Muscle layer of colon (tissue), 2 donors: ENCODE measurements at regions not wholly inside any gene's neighbourhood (a gene's known extent, or its start where the extent isn't known, plus 50 kb on each side); places are given as distances from the start of the nearest gene placed in this dataset.

Source experiments
- H3K27ac ChIP-seq: one replicate; pipeline ENCODE4 v1.7.0; 2013; ENCODE audit warnings: low read depth, mild to moderate bottlenecking, low read length, moderate library complexity
- H3K27me3 ChIP-seq, 2 donors: one replicate each; pipeline ENCODE4 v1.7.0; 2013; ENCODE audit warnings: low read length in 2 of 2, mild to moderate bottlenecking in 2 of 2; ENCODE audit not compliant: insufficient read depth in 2 of 2, control insufficient read depth in 1 of 2
- H3K36me3 ChIP-seq: one replicate; pipeline ENCODE4 v1.7.0; 2013; ENCODE audit warnings: mild to moderate bottlenecking, low read length; ENCODE audit not compliant: insufficient read depth
- H3K4me1 ChIP-seq: one replicate; pipeline ENCODE4 v1.7.0; 2013; ENCODE audit warnings: mild to moderate bottlenecking, low read length; ENCODE audit not compliant: insufficient read depth
- H3K4me3 ChIP-seq, 2 donors: one replicate each; pipeline ENCODE4 v1.7.0; 2013; ENCODE audit warnings: low read length in 2 of 2, low read depth in 1 of 2, mild to moderate bottlenecking in 1 of 2, moderate library complexity in 1 of 2
- H3K9ac ChIP-seq: one replicate; pipeline ENCODE4 v1.7.0; 2013; ENCODE audit warnings: low read length
- H3K9me3 ChIP-seq: one replicate; pipeline ENCODE4 v1.7.0; 2013; ENCODE audit warnings: mild to moderate bottlenecking, low read length
- donor health status: abdominal sarcoma.
- donor health status: Adenocarcinoma of cecum.

- H3K9ac ChIP-seq, result no peak overlapping the region
- H3K9me3 ChIP-seq, result no peaks in the 10 kb centered on the region
- H3K4me1 ChIP-seq, result no peaks in the 10 kb centered on the region
- no peak overlapping the region for H3K27ac ChIP-seq
- no peaks in the 10 kb centered on the region for H3K27me3 ChIP-seq
- H3K36me3 ChIP-seq, result no peaks in the 10 kb centered on the region
- no peak overlapping the region for H3K4me3 ChIP-seq
These were observed 2106.3 kb upstream of the WWC1 start for GRCh38 chr5:166185185-166185584.

- H3K4me1 ChIP-seq, result no peaks in the 10 kb centered on the region
- H3K27ac ChIP-seq, result no peak overlapping the region
- H3K9ac ChIP-seq, result no peak overlapping the region
- H3K36me3 ChIP-seq, result no peaks in the 10 kb centered on the region
- H3K4me3 ChIP-seq, result no peak overlapping the region
- H3K9me3 ChIP-seq, result no peaks in the 10 kb centered on the region
- H3K27me3 ChIP-seq, result no peaks in the 10 kb centered on the region
These were observed 2102.7 kb upstream of the WWC1 start for GRCh38 chr5:166188501-166189325.

- Histone ChIP-seq H3K27me3 (no peaks in the 10 kb centered on the region), H3K9me3 (no peaks in the 10 kb centered on the region), H3K4me1 (no peaks in the 10 kb centered on the region), H3K4me3 (no peak overlapping the region), H3K27ac (no peak overlapping the region), H3K9ac (no peak overlapping the region), H3K36me3 (no peaks in the 10 kb centered on the region)
These were observed 2098.7 kb upstream of the WWC1 start for GRCh38 chr5:166192696-166193095.

GRCh38 chr5:166195981-166196380, 2095.5 kb upstream of the WWC1 start:
- no peaks in the 10 kb centered on the region for H3K4me1 ChIP-seq
- no peaks in the 10 kb centered on the region for H3K36me3 ChIP-seq
- H3K9me3 ChIP-seq, result no peaks in the 10 kb centered on the region
- no peak overlapping the region for H3K9ac ChIP-seq
- H3K27ac ChIP-seq, result no peak overlapping the region
- no peaks in the 10 kb centered on the region for H3K27me3 ChIP-seq
- H3K4me3 ChIP-seq, result no peak overlapping the region

GRCh38 chr5:166200532-166200931, 2090.9 kb upstream of the WWC1 start:
- no peaks in the 10 kb centered on the region for H3K9me3 ChIP-seq
- no peak overlapping the region for H3K27ac ChIP-seq
- no peaks in the 10 kb centered on the region for H3K4me1 ChIP-seq
- H3K27me3 ChIP-seq, result no peaks in the 10 kb centered on the region
- H3K4me3 ChIP-seq, result no peak overlapping the region
- H3K9ac ChIP-seq, result no peak overlapping the region
- no peaks in the 10 kb centered on the region for H3K36me3 ChIP-seq

GRCh38 chr5:166211640-166212039, 2079.8 kb upstream of the WWC1 start:
- no peaks in the 10 kb centered on the region for H3K4me1 ChIP-seq
- no peak overlapping the region for H3K27ac ChIP-seq
- H3K9me3 ChIP-seq, result no peaks in the 10 kb centered on the region
- no peak overlapping the region for H3K4me3 ChIP-seq
- H3K36me3 ChIP-seq, result no peaks in the 10 kb centered on the region
- H3K27me3 ChIP-seq, result no peaks in the 10 kb centered on the region
- H3K9ac ChIP-seq, result no peak overlapping the region

- no peaks in the 10 kb centered on the region for H3K9me3 ChIP-seq
- no peaks in the 10 kb centered on the region for H3K36me3 ChIP-seq
- H3K4me1 ChIP-seq, result no peaks in the 10 kb centered on the region
- H3K9ac ChIP-seq, result no peak overlapping the region
- H3K27ac ChIP-seq, result no peak overlapping the region
- no peaks in the 10 kb centered on the region for H3K27me3 ChIP-seq
- no peak overlapping the region for H3K4me3 ChIP-seq
These were observed 2055.1 kb upstream of the WWC1 start for GRCh38 chr5:166236327-166236726.

- no peak overlapping the region for H3K9ac ChIP-seq
- H3K4me3 ChIP-seq, result no peak overlapping the region
- no peaks in the 10 kb centered on the region for H3K27me3 ChIP-seq
- no peaks in the 10 kb centered on the region for H3K4me1 ChIP-seq
- H3K9me3 ChIP-seq, result no peaks in the 10 kb centered on the region
- no peaks in the 10 kb centered on the region for H3K36me3 ChIP-seq
- no peak overlapping the region for H3K27ac ChIP-seq
These were observed 2050.7 kb upstream of the WWC1 start for GRCh38 chr5:166240705-166241104.

- H3K36me3 ChIP-seq, result no peaks in the 10 kb centered on the region
These were observed 2045.9 kb upstream of the WWC1 start for GRCh38 chr5:166245556-166245955.

GRCh38 chr5:166251786-166252185, 2039.7 kb upstream of the WWC1 start:
- Histone ChIP-seq H3K27ac (no peak overlapping the region), H3K9me3 (no peaks in the 10 kb centered on the region), H3K9ac (no peak overlapping the region), H3K27me3 (no peaks in the 10 kb centered on the region), H3K4me1 (no peaks in the 10 kb centered on the region), H3K4me3 (no peak overlapping the region), H3K36me3 (no peaks in the 10 kb centered on the region)

More at GRCh38 chr5:166245556-166245955, 2045.9 kb upstream of the WWC1 start:
- H3K4me3 ChIP-seq, result no peak overlapping the region
- H3K9ac ChIP-seq, result no peak overlapping the region
- H3K4me1 ChIP-seq, result no peaks in the 10 kb centered on the region
- H3K27me3 ChIP-seq, result no peaks in the 10 kb centered on the region
- no peak overlapping the region for H3K27ac ChIP-seq
- no peaks in the 10 kb centered on the region for H3K9me3 ChIP-seq

- Histone ChIP-seq H3K9me3 (no peaks in the 10 kb centered on the region), H3K9ac (no peak overlapping the region), H3K4me3 (no peak overlapping the region), H3K36me3 (no peaks in the 10 kb centered on the region), H3K27ac (no peak overlapping the region), H3K4me1 (no peaks in the 10 kb centered on the region), H3K27me3 (no peaks in the 10 kb centered on the region)
These were observed 2033.8 kb upstream of the WWC1 start for GRCh38 chr5:166257661-166258060.

GRCh38 chr5:166262395-166262794, 2029.0 kb upstream of the WWC1 start:
- no peak overlapping the region for H3K9ac ChIP-seq
- H3K27ac ChIP-seq, result no peak overlapping the region
- H3K4me3 ChIP-seq, result no peak overlapping the region
- no peaks in the 10 kb centered on the region for H3K36me3 ChIP-seq
- no peaks in the 10 kb centered on the region for H3K4me1 ChIP-seq
- no peaks in the 10 kb centered on the region for H3K9me3 ChIP-seq
- no peaks in the 10 kb centered on the region for H3K27me3 ChIP-seq
